ENCODE measurements at regions not wholly inside any gene's neighbourhood (a gene's known extent, or its start where the extent isn't known, plus 50 kb on each side); places are given as distances from the start of the nearest gene placed in this dataset.
"Not testable (repeated sequence)": the region's sequence is repeated elsewhere in the genome, so short reads cannot be mapped to it uniquely, and the experiment has no call there.

DNA sequence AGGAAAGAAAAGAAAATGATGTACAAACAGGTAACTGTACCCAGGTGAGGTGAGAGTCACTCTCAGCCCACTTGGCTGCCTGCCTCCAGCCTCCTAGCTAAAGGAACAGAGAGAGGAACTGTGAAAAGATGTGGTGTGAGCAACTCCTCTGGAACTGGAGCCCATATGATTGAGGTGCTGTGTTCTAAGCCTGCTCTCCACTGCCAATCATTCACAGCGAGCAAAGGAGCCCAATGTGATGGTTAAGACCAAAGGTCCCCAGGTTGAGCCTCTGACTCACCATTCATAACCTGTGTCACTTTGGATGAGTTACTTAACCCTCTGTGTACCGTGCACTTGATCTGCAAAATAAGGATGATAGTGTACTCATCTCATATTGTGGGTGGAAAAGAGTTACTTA lies 868.1 kb upstream of the AUTS2 start:
- DNase-seq: no peak

GRCh38 chr7:68730964-68731363 lies 867.3 kb upstream of the AUTS2 start:
- DNase-seq: no peak

- DNase-seq: no peak
Measured at GRCh38 chr7:68733219-68734153, 864.8 kb upstream of the AUTS2 start.

- DNase-seq: no peak
Measured at GRCh38 chr7:68734431-68734830, 863.8 kb upstream of the AUTS2 start.

GRCh38 chr7:68739306-68739705 lies 859.0 kb upstream of the AUTS2 start:
- DNase-seq: no peak

- no peak for DNase-seq
Measured at GRCh38 chr7:68744036-68744435, 854.2 kb upstream of the AUTS2 start.

- DNase-seq: no peak
Measured at GRCh38 chr7:68748934-68749900, 849.1 kb upstream of the AUTS2 start.

GRCh38 chr7:68752485-68753178 lies 845.6 kb upstream of the AUTS2 start:
- DNase-seq: no peak

- DNase-seq: no peak
Measured at GRCh38 chr7:68754414-68754813, 843.9 kb upstream of the AUTS2 start.

- DNase-seq: no peak
Measured at GRCh38 chr7:68756986-68757495, 841.2 kb upstream of the AUTS2 start.

DNA sequence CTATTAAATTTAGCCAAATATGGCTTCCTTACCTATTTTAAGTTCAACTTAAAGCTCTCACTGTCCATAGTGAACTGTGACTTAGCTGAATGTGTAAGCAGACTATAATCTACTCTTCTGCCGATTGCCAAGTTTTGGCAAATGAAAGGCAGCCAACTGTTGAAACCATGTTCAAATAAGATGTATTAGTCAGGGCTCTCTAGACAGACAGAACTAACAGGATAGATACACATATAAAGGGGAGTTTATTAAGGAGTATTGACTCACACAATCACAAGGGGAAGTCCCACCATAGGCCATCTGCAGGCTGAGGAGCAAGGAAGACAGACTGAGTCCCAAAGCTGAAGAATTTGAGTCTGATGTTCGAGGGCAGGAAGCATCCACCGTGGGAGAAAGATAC lies 837.7 kb upstream of the AUTS2 start:
- DNase-seq: no peak

- no peak for DNase-seq
Measured at GRCh38 chr7:68767462-68767861, 830.8 kb upstream of the AUTS2 start.

- DNase-seq: no peak
Measured at GRCh38 chr7:68770649-68771048, 827.6 kb upstream of the AUTS2 start.

- no peak for DNase-seq
Measured at GRCh38 chr7:68776326-68776725, 821.9 kb upstream of the AUTS2 start.

GRCh38 chr7:68783684-68784083 lies 814.6 kb upstream of the AUTS2 start:
- no peak for DNase-seq

DNA sequence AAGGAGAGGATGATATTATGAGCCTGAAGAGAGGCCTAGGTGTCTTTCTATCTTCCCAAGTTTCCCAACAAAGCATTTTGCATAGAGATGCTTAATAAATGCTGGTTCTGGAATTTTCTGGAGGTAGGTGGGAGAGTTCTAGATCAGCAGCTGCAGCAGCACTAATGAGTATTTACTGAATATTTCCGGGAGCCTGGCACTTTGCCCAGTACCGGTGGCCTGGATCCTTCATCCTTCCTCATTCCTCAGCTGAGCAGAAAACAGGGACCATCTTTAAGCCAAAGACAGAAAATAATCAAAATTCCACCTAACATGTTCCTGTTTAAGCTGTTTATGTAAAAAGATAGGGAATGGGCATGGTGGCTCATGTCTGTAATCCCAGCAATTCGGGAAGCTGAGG lies 813.2 kb upstream of the AUTS2 start:
- DNase-seq: no peak

DNA sequence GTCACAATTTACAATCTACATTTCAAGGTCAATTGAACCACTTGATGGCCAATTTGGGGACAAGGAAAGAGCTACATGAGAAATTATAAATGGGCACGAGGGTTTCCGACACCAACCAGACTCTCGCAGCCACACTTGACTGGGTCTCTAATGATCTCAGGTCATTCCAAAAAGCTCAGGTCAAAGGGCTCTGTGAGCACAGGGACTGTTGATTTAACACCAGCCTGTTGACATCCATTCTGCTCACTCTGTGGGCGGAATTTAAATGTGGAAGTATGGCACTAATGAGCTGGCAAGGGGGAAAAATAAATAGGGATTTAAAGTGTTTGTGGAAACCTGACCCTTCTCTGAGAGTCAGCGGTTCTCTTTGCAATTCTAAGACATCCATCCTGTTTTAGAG lies 810.7 kb upstream of the AUTS2 start:
- no peak for DNase-seq

DNA sequence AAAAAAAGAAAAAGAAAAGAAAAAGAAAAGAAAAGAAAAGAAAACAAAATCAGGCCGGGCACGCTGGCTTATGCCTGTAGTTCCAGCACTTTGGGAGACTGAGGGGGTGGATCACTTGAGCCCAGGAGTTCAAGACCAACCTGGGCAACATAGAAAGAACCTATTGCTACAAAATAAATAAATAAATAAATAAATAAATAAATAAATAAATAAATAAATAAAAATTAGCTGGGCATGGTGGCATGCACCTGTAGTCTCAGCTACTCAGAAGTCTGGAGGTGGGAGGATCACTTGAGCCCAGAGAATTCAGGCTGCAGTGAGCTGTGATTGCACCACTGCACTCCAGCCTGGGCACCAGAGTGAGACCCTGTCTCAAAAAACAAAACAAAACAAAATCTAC lies 809.7 kb upstream of the AUTS2 start:
- DNase-seq: not testable (repeated sequence)

GRCh38 chr7:68789597-68789996 lies 808.7 kb upstream of the AUTS2 start:
- no peak for DNase-seq

- no peak for DNase-seq
Measured at GRCh38 chr7:68792351-68792750, 805.9 kb upstream of the AUTS2 start.

GRCh38 chr7:68793513-68793912 lies 804.8 kb upstream of the AUTS2 start:
- DNase-seq: no peak

DNA sequence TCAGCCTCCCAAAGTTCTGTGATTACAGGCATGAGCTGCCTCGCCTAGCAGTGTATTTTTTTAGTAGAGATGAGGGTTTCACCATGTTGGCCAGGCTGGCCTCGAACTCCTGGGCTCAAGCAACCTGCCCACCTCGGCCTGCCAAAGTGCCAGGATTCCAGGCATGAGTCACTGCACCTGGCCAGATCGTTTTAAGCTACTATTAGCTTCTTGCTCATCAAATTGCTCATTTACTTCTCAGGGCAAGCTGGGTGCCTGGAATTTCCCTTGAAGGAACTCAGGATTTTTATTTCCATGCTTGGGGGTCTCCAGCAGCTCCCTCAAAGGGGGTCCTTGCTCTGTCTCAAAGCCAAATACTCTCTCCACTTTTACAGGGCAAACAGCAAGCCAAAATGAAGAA lies 798.0 kb upstream of the AUTS2 start:
- DNase-seq: no peak

- no peak for DNase-seq
Measured at GRCh38 chr7:68805159-68805558, 793.1 kb upstream of the AUTS2 start.
